Posterior cingulate gyrus (tissue), 11 donors: ENCODE measurements at regions not wholly inside any gene's neighbourhood (a gene's known extent, or its start where the extent isn't known, plus 50 kb on each side); places are given as distances from the start of the nearest gene placed in this dataset.

ENCODE experiments used
- DNase-seq, 10 donors: peaks; one replicate each; pipeline versions ENCODE4 v3.0.0 to v3.0.0-alpha.2; 2020 to 2021; ENCODE audit warnings: mixed read lengths in 3 of 10
- intact Hi-C: fragments of 100-400 bp; cut with DNase I; formaldehyde crosslinking; loops from one replicate; pipeline ENCODE4 v1.15.1; 2023

DNA sequence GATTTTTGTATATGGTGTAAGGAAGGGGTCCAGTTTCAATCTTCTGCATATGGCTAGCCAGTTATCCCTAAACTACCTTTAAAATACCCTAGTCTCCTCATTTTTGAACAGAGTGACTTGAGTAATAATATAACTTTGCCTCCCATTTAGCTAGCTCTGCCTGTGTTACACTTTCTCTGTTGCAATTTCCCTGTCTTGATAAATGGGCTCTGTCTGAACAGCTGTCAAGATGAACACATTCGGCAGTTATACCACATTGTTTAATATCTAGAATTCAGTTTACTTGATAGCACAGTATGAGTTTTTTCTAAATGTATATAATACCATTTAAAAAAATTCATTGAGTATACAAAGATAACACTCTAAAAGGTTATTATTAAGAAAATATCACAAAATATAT lies 562.9 kb upstream of the FTMT start:
- intact Hi-C loops, result no loop called here
- DNase-seq, result no peak

DNA sequence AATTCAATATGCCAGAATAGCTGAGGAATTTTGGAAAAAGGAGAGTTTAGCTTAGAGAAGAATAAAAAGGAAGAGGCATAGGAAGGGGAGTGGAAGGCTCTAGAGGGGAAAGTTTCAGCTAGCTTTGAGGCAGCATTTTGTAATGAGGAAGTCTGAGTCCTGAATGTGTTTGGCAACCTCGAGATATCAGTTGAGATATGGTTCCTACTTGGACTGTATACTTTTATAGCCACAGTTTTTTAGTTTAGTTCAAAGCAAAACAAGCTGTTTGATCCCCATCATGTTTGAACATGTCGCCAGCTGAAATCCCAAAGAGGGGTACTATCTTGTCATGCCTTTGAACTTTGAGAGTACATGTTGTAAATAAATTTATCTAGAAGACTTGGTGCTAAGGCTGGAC lies 559.0 kb upstream of the FTMT start:
- intact Hi-C loops, result no loop called here
- DNase-seq, result no peak

DNA sequence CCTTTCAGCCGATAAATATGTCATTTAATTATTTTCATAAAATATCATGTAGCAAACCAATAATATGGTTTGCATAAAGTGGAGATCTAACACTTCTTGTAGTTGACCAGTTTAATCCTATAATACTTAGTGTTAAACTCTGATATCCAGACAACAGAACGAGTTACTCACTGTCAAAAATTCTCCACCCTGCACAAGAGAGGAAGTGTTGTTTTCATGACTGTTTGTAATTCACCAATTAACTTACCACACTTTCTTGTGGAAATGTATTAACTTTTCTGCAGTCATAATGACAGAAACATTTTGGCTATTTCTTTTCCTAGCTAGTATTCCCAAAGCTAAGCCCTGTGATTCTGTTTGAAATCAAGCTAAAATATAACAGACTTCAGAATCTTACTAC lies 555.3 kb upstream of the FTMT start:
- no peak for DNase-seq
- intact Hi-C loops, result no loop called here

DNA sequence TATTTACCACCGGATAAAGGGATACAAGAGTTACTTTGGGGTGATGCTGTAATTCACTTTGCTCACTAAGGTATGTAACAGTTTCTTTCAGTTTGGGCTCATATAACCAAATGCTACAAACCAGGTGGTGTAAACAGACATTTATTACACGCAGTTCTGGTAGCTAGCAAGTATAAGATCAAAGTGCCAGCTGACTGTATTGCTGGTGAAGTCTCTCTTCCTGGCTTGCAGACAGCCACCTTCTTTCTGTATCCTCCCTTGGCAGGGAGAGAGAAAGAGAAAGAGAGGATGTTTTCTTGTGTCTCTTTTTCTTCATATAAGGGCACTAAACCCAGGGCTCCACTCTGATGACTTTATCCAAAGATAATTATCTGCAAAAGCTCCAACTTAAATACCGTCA lies 552.5 kb upstream of the FTMT start:
- no peak for DNase-seq
- intact Hi-C loops, result no loop called here

DNA sequence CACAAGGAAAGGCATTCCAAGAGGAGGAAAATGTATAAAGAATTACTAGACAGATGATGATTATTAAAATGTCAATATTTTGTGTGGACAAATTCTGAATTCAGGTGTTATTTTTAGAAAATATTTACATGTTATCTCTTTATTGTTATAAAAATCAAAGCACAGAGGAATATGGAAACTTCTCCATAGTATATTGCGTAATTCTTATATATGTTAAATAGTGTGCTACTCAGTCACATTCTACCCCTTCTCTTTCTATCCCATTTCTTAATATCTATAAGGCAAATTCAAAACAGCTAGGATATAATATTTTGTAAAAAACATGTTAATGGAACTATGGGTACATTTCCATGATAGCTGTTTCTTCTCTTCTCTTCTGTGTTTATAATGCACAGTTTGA lies 546.8 kb upstream of the FTMT start:
- intact Hi-C loops, result no loop called here
- DNase-seq, result no peak

DNA sequence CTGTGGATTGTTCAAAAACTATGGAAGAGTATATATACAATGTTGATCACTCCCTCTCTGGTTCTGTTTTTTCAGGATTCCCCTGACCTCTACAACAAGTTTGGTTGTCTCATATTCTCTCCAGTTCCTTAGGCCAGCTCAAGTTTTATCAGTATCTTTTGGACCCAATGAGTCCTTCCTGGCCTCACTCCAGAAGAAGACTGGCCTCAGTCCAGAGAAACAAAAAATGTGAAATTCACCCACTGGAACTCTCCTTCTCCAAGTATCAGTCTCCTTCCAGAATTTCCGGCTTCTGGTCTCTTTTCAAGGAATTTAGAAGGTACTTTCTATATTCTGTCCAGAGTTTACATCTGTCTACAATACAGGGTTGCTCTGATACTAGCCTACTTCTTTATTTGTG lies 537.8 kb upstream of the FTMT start:
- intact Hi-C loops, result no loop called here
- no peak for DNase-seq

DNA sequence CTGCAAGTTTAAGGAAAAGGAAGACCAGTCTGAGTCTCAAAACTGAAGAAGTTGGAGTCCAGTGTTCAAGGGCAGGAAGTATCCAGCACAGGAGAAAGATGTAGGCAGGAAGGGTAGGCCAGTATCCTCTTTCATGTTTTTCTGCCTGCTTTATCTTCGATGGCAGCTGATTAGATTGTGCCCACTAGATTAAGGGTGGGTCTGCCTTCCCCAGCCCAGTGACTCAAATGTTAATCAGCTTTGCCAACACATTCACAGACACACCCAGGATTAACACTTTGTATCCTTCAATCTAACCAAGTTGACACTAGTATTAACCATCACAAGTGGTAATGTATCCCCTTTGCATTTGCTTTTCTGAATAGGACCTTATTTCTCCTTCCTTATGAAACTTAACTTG lies 535.9 kb upstream of the FTMT start:
- intact Hi-C loops, result no loop called here
- DNase-seq, result no peak

DNA sequence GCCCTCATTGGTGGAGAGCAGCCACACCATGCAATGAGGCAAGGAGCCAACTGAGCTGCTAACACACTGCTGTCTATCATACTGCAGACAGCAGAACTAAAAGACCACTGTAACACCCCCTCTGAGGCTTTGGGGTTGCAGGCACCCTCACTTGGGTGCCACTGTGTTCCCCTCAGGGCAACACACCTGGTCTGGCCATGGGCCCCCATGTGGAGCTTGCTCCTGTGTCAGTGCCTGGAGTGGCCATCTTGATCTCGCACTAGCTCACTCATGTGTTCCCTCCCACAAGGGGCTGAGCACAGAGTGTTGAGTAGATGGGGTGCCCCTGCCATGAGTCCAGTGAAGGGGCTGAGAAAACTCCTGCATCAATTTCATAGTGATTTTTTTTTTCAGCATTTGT lies 532.4 kb upstream of the FTMT start:
- DNase-seq, result peak in 1 of 10 donors; percentile 74
- intact Hi-C loops, result no loop called here

DNA sequence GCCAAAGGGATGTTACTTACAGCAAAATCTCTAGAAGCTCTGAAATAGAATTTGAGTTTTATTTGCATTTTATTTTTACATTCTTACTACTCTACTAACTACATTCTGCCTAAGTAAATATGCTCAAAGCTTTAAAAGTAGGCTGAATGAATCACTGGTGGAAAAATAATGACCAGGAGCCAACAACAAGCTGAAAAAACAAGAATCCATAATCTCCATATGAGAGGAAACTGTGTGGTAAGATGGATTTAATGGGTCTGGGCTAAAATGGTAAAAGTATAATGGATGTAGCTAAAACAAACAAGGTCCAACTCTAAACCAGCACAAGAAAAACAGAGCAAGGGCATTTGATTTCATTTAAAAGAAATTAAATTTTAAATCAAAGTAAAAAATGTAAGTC lies 525.8 kb upstream of the FTMT start:
- no peak for DNase-seq
- intact Hi-C loops, result no loop called here

DNA sequence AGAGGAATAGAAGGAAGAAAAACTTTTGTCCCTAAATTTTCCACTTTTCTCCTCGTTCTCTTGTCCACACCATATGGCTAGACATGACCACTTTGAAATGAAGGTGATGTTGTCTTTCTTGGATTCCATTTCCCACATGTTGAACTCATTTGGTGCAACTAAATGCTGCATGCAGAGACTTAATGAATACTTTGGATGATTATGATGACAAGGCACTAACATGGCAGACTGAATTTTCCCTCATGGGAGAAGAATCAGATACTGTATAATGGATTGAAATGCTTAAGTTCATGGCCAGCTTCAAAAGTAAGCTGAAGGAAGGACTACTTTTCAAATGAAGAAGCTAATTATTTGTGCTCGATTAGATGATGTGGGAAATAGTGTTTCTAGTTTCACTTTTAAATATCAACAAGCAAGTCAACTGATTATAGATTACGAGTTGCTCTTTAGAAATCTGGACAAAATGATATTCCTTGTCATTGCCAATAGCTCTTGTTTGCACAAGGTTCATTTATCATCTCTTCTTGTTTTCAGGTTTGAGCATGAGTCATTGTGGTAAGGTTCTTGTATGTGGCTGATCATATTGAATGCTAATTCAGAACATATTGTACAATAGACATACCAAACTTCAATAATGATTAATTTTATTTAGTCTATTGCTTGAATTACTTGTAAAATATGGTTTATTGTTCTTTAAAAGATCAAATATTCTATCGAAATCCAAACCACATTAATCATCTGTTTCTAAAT lies 501.3 kb upstream of the FTMT start:
- DNase-seq, result no peak
- intact Hi-C loops, result no loop called here

DNA sequence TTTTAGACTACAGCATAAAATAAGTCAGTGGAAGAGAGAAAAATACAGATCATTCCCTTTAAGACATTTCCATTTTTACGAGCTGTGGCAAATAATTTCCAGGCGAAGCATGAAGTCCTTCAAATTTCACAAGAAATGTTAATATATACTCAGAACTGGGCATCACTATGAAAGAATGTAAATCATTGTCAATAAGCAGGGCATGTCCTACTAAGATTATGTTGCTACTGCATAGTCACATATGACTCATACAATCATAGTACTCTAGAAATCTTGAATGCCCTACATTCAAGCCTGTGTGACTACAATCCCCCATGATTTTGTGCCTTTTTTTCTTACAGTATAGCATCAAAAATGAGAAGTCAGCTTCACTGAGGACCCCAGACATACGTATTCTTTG lies 485.2 kb upstream of the FTMT start:
- DNase-seq, result no peak
- intact Hi-C loops, result no loop called here

DNA sequence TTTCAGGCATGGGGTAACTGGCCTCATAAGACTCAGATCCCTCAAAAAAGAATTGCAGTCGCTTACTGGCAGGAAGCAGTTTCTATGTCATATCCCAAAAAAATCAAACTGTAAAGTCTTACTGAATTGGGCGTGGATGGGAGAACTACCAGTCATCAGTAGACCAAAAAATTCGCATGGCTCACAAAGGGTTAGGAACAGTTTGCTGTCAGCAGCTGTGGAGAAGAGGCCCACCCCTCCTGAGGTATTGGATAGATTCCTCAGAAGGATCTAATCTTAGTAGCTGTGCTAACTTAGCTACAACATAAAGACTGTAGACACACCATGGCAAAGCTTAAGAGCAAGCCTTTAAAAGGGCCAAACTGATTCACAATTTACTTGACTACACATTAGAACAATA lies 478.3 kb upstream of the FTMT start:
- no peak for DNase-seq
- intact Hi-C loops, result no loop called here

DNA sequence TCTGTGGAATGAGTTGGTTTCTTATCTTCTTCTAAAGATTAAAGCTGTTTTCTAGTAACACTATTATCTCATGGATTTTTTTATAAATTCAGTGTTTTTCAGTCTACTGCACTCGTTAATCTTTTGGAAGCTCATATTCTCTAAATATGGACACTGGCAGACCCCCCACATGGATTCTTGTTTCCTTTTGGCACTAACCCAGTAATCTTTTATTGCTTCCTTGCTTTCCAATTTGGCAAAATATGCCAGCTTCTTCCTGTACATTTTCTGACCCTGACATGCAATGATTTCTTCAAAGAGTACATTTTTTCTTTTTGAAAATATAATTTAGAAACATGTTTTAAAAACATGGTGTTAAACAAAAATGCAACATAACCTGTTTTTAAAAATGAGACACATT lies 474.2 kb upstream of the FTMT start:
- intact Hi-C loops, result no loop called here
- no peak for DNase-seq

DNA sequence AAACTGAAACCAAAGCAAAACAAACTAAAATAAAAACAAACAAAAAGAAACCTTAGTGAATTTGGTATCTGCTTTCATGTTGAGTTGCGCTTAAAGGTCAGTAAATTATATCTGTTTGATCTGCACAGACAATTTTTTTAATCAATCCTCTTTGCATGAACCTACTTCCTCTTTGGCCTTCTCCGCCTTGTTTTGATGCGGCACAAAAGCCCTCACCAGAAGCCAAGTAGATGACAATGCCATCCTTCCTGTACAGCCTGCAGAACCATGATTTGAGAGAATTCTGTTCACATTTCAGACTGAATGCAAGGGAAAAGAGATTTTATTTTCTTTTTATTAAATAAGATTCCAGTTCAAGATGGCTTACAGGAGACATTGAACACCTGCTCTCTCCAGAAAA lies 473.6 kb upstream of the FTMT start:
- no peak for DNase-seq
- intact Hi-C loops, result no loop called here

DNA sequence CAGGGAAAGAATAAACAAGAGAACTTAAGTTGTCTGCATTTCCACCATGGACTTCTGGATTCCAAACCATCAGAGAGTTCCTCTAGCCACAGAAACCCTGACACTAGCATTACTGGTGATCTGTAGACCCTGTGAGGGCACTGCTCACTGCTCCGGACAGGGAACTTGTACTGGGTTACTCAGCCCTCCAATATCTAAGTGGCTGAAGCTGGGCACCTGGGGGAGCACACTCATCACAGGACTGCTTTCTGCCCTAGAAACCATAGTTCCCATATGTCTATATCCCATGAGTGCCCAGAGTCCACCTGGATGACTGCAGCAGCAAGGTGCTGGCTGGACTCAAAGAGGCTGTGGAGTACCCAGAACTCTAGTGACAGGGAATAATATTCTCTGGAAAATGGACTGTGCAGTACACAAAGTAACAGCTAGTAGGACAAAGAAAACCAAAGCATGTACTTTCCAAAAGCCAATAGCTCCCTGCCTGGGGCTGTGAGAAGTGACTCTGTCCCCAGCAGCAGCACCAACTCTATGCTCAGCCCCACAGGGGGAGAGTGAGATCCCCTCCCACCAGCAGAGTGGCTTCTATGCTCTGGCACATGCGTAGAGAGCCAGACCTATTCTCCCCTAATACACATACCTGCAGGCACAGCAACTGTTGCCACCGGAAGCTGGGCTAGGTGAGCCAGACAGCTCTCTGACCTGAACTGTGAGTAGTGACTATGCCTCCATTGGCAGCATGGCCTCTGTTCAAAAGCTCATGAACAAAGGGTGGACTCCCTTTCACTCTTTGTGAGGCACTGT lies 472.9 kb upstream of the FTMT start:
- peak in 1 of 10 donors; percentile 40 for DNase-seq
- intact Hi-C loops, result no loop called here

DNA sequence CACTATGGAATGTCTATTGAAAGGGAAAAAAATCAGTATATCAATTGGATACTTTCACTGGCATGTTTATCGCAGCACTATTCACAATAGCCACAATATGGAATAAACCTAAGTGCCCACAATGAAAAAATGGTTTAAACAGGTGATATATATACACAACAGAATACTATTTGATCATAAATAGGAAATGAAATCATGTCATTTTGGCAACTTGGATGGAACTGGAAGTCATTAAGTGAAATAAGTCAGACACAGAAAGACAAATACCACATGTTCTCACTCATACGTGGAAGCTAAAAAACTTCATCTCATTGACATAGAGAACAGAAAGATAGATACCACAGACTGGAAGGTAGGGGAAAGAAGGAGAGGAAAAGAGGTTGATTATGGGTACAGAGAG lies 471.6 kb upstream of the FTMT start:
- no peak for DNase-seq
- intact Hi-C loops, result no loop called here

DNA sequence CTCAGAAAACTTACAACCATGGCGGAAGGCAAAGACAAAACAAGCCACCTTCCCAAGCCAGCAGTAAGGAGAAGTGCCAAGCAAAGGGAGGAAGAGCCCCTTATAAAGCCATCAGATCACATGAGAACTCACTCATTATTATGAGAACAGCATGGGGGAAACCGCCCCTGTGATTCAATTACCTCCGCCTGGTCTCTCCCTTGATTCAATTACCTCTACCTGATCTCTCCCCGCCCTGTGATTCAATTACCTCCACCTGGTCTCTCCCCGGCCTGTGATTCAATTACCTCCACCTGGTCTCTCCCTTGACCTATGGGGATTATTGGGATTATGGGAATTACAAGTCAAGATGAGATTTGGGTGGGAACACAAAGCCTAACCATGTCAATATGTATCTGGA lies 467.3 kb upstream of the FTMT start:
- intact Hi-C loops, result no loop called here

DNA sequence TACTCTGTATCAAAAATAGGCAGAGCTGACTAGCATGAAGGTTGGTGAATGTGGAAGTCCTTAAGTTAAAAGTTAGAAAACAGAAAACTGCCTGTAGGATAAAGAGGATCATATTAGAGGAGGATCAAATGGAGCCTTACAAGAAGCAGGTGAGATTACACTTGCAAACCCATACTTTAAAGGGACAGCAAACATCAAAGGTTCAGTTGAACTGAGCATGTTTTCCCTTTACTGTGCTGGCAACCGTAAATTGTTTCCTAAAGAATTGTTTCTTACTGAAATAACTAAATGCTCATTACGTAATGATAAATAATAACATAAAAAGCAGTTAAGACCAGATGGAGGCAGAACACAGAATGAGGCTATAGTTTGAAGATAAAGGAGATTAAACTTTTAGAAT lies 465.3 kb upstream of the FTMT start:
- no peak for DNase-seq
- intact Hi-C loops, result no loop called here

More for the DNA sequence above, 467.3 kb upstream of the FTMT start:
- no peak for DNase-seq

DNA sequence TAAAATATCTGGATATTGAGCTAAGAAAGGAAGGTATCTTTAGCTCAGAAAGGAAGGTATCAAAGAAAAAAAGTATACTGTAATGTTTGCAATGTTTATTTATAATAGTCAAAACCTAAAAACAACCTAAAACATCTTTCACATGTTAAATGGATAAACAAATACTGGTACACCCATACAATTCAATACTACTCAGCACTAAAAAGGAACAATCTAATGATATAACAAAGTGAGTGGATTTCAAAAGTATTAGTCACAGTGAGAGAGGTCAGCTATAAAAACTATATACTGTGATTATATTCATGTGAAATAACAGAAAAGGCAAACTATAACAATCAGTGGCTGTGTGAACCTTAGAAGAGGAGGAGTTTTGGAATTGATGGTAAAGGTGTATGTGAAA lies 455.0 kb upstream of the FTMT start:
- intact Hi-C loops, result no loop called here

DNA sequence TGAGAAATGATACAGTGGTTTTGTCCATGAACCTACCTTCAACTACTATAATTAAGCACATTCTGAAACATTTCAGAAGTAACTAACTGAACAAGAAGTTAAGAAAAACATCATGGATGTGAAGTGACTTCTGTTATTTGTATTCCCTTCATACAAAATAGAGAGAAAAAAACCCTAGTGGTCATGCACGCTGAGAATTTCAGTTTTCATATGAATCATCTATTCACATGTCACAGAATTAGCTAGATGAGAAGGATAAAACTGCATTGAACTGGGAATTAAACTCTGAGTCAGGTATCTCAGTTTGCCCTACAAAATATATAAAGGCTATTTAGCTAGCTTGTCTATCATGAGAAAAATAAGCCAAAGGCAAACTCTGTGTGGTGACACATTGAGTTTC lies 451.8 kb upstream of the FTMT start:
- intact Hi-C loops, result no loop called here
- no peak for DNase-seq

More for the DNA sequence above, 455.0 kb upstream of the FTMT start:
- DNase-seq, result no peak

DNA sequence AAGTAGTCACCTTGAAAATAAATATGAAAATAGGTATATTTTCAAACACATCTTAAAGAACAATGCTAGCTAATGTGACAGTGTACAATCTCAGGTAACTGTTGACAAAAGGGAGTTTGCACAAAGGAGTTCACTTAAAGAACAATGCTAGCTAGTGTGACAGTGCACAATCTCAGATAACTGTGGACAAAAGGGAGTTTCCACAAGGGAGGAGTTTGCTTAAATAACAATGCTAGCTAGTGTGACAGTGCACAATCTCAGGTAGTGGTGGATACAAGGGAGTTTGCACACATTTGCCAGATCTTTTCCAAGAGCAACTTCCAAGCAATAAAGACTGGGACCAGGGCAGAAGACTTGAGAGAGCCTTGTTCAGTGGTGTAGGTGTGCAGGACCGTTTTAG lies 442.9 kb upstream of the FTMT start:
- DNase-seq, result no peak
- intact Hi-C loops, result no loop called here

DNA sequence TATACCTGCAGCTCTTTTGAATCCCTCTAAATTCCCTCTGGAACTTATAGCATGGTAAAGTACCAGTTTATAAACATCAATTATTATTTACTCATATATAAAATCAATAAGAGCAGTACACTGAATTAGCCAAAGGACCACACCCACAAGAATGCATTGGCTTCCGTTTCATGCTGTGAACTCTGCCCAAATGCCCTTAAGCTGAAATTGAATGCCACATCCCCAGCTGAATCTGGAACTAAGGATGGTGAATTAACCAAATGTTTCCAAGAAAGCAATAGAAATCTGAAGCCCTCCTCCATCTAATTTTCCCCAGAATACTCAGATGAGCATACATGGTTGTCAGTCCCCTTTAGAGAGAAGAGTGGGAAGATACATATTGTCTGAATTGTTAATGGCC lies 436.4 kb upstream of the FTMT start:
- intact Hi-C loops, result no loop called here

More for the DNA sequence above, 436.4 kb upstream of the FTMT start:
- DNase-seq, result no peak
